Psoas muscle (tissue), 7 donors: ENCODE measurements at regions not wholly inside any gene's neighbourhood (a gene's known extent, or its start where the extent isn't known, plus 50 kb on each side); places are given as distances from the start of the nearest gene placed in this dataset.

Source experiments
- ATAC-seq, 4 donors: fragments of 200-7000 bp; cut with Tn5 transposase; one replicate each; pipeline ENCODE4 v1.9.1; 2020; ENCODE audit warnings: moderate library complexity in 3 of 4, mild to moderate bottlenecking in 2 of 4
- DNase-seq, 2 donors: peaks; one replicate each; pipeline ENCODE4 v3.0.0-alpha.2; 2020
- H3K27ac ChIP-seq: fragments of 200-600 bp; one replicate; pipeline ENCODE4 v1.8.0; 2022
- H3K27me3 ChIP-seq, 3 donors: fragments of 200-600 bp in 1 of 3; one replicate each; pipeline versions ENCODE4 v1.6.1 to v1.8.0; 2013 to 2022; ENCODE audit warnings: low read length in 2 of 3, mild to moderate bottlenecking in 2 of 3, moderate library complexity in 1 of 3; ENCODE audit not compliant: insufficient read depth in 3 of 3
- H3K36me3 ChIP-seq, 2 donors: fragments of 200-600 bp in 1 of 2; one replicate each; pipeline versions ENCODE4 v1.6.1 to v1.8.0; 2013 to 2022; ENCODE audit warnings: low read depth in 1 of 2, mild to moderate bottlenecking in 1 of 2, moderate library complexity in 1 of 2; ENCODE audit not compliant: insufficient read depth in 1 of 2
- H3K4me1 ChIP-seq: fragments of 200-600 bp; one replicate; pipeline ENCODE4 v1.8.0; 2022
- H3K4me3 ChIP-seq: fragments of 200-600 bp; one replicate; pipeline ENCODE4 v1.8.0; 2022; ENCODE audit warnings: mild to moderate bottlenecking
- H3K9me3 ChIP-seq: fragments of 200-600 bp; one replicate; pipeline ENCODE4 v1.8.0; 2022
- CTCF ChIP-seq: fragments of 200-600 bp; IDR thresholded peaks from one replicate; pipeline ENCODE4 v1.8.0; 2022; ENCODE audit warnings: antibody characterized with exemption
- WGBS, 3 donors: extraction: QIAGEN DNeasy Blood & Tissue Kit; methylation state at CpG; one replicate each; pipeline versions ENCODE4 v1.1.6 to v1.1.7; 2013; 5-methylcytosine and 5-hydroxymethylcytosine counted together
- intact Hi-C, 2 donors: fragments of 100-400 bp; cut with DNase I; formaldehyde crosslinking; loops; one replicate each; pipeline versions ENCODE4 v1.11.0 to v1.14.2; 2022
- donor health status: healthy with polysubstance abuse.
- donor health status: DM: no; HTN: no; CAD: no; lungs with moderate emphysema.
- donor health status: Bipolar disorder and iron deficiency.
- donor health status: healthy.
- donor health status: DM: yes; HTN: yes; CAD: no.
- donor health status: DM: no; HTN: no; CAD: no.
- donor health status: DM: yes; HTN: yes; CAD: no.

- no peak for TF ChIP-seq CTCF
- intact Hi-C loops = no loop called here
- Histone ChIP-seq H3K9me3 (peaks cover 9% of the 10 kb centered on the region), H3K27me3 (no peaks in the 10 kb centered on the region), H3K4me1 (no peaks in the 10 kb centered on the region), H3K27ac (no peak overlapping the region), H3K36me3 (no peaks in the 10 kb centered on the region), H3K4me3 (no peak overlapping the region)
- 93 to 94% (median 93%) methylated on average over 4 of the region's 4 CpGs for WGBS, 3 donors
- DNase-seq (no peak), ATAC-seq (no peak)
Measured at GRCh38 chr2:4368907-4369306, 665.5 kb downstream of the DCDC2C start.

DNA sequence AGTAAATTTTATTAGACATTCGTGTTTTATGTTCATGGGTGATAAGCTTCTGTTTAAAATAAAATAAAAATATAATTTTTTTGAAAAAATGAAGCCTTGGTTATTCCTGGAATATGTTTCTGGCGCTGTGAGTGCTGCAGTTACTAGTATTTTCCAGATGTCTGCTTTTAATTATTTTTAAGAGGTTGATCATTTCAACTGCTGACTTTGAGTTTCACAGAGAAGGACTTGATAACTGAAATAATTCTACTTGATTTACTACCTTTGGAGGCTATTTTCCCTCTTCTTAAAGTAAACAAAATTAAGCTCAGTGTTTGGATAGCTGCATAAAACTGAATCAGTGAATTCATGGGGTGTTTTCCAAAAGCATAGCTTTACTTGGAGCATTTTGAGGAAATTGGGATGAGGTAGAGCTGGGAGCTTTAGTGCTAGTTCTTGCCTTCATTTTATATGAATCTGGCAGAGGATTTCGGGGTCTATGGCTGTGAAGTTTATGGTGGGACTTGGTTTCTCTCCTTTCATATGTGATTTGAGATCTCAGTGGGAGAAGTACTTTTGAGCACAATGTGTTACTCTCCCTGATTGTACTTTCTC lies 666.5 kb downstream of the DCDC2C start:
- WGBS, 3 donors = 66 to 74% (median 67%) methylated on average over 3 of the region's 3 CpGs
- Histone ChIP-seq H3K9me3 (peaks cover 6% of the 10 kb centered on the region), H3K4me1 (no peaks in the 10 kb centered on the region), H3K27ac (no peak overlapping the region), H3K4me3 (no peak overlapping the region), H3K27me3 (no peaks in the 10 kb centered on the region), H3K36me3 (no peaks in the 10 kb centered on the region)
- DNase-seq (no peak), ATAC-seq (no peak)
- no peak for TF ChIP-seq CTCF
- intact Hi-C loops = no loop called here

DNA sequence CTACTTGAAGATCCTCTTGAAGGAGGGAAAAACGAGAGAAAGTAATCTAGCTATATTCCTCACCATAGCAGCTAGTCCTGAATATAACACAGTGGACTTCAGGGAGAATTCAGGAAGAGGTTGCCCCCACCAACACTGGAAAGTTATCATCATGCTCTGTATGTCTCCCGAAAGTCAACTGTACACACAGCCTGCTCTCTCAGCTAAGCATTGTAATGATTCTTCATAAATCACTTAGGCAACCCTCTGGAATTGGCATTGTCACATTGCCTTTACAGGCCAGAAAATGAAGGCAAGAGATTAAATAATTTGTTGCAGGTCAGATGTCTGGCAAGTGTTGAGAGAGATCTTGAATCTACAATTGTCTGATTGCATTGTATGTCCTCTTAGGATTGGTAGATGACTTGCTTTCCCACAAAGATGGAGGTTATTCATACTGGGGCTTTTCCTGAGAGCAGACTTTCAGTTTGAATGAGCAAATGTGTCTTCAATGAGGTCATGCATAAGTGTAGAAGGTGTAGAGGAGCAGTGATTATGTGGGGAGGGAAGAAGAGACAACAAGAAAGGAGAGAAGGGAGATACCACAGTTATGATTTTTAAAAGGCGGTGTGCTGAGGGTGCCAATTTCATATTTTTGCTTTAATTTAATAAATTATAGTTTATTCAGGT lies 667.2 kb downstream of the DCDC2C start:
- peaks cover 6% of the 10 kb centered on the region for H3K9me3 ChIP-seq
- no peak for TF ChIP-seq CTCF
- no peaks in the 10 kb centered on the region for H3K36me3 ChIP-seq
- intact Hi-C loops = no loop called here
- no peak for DNase-seq
- 60 to 70% (median 61%) methylated on average over 3 of the region's 3 CpGs for WGBS, 3 donors
- no peaks in the 10 kb centered on the region for H3K4me1 ChIP-seq
- no peak overlapping the region for H3K4me3 ChIP-seq
- no peak for ATAC-seq
- H3K27me3 ChIP-seq = no peaks in the 10 kb centered on the region
- H3K27ac ChIP-seq = no peak overlapping the region

- intact Hi-C loops = no loop called here
- no peaks in the 10 kb centered on the region for H3K4me1 ChIP-seq
- TF ChIP-seq CTCF = no peak
- H3K27me3 ChIP-seq = no peaks in the 10 kb centered on the region
- H3K27ac ChIP-seq = no peak overlapping the region
- H3K9me3 ChIP-seq = no peaks in the 10 kb centered on the region
- H3K36me3 ChIP-seq = no peaks in the 10 kb centered on the region
- DNase-seq (no peak), ATAC-seq (no peak)
- H3K4me3 ChIP-seq = no peak overlapping the region
- 21 to 27% (median 21%) methylated on average over 5 of the region's 5 CpGs for WGBS, 3 donors
Measured at GRCh38 chr2:4381049-4381448, 677.7 kb downstream of the DCDC2C start.

DNA sequence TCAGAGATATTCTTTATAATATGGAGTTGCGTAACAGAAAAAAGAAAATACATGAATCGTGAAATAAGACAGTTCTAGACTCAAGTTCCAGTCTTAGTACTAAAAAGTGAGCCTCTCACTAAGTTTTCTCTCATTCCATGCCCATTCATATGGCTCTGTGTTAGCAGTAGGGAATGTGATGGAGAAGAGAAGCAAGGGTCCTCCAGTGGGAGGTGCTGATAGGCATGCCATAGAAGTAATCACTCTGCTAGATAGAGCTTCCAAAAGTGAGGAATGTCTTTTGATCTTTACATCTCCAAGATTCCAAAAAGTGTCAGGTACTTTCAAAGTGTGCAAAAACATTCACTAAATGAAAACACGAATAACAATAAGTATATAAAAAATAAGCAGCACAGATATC lies 678.4 kb downstream of the DCDC2C start:
- 65 to 77% (median 75%) methylated on average over 3 of the region's 3 CpGs for WGBS, 3 donors
- DNase-seq = no peak
- TF ChIP-seq CTCF = no peak

More for the DNA sequence above, 678.4 kb downstream of the DCDC2C start:
- Histone ChIP-seq H3K27ac (no peak overlapping the region), H3K4me3 (no peak overlapping the region), H3K4me1 (no peaks in the 10 kb centered on the region), H3K9me3 (peaks cover 2% of the 10 kb centered on the region), H3K27me3 (no peaks in the 10 kb centered on the region), H3K36me3 (no peaks in the 10 kb centered on the region)
- ATAC-seq = no peak
- intact Hi-C loops = no loop called here
